SKM-1 treated with dmso at 0.1 percent for 144 hours (cell line): ENCODE measurements at regions not wholly inside any gene's neighbourhood (a gene's known extent, or its start where the extent isn't known, plus 50 kb on each side); places are given as distances from the start of the nearest gene placed in this dataset.
"Not testable (repeated sequence)": the region's sequence is repeated elsewhere in the genome, so short reads cannot be mapped to it uniquely, and the experiment has no call there.

Source experiments
- DNase-seq: peaks from one replicate; lab custom pipeline; 2025; ENCODE audit not compliant: unreplicated experiment; lab: John Stamatoyannopoulos, UW

DNA sequence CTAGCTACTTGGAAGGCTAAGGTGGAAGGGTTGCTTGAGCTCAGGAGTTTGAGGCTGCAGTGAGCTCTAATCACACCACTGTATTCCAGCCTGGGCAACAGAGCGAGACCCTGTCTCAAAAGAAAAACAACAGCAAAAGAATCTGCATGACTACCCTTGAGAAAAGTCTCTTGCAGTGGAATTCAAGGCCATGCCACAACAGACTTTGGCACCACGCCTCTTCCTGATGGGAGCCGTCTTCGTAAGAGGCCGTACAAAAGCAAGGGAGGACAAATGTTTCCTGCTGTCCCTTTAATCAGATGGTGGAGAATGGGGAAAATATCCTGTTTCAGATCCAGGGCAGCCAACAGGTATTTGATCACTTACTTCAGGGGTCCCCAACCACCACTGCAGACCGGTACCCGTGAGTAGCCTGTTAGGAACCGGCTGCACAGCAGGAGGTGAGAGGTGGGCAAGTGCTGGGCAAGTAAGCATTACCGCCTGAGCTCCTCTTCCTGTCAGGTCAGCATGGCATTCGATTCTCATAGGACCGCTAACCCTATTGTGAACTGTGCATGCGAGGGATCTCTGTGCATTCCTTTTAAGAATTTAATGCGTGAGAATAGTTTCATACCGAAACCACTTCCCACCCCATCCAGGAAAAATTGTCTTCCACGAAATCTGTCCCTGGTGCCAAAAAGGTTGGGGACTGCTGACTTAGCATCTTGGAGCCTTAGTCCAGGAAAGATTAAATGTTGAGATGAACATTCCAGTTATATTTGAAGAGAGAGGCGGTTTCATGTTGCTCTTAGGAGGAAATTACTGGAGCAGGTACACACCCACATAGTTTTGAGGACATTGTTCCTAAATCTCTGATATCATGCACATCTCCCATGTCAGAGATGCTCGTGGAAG is 94.4 kb upstream of the XPO1 start:
- DNase-seq = no peak

DNA sequence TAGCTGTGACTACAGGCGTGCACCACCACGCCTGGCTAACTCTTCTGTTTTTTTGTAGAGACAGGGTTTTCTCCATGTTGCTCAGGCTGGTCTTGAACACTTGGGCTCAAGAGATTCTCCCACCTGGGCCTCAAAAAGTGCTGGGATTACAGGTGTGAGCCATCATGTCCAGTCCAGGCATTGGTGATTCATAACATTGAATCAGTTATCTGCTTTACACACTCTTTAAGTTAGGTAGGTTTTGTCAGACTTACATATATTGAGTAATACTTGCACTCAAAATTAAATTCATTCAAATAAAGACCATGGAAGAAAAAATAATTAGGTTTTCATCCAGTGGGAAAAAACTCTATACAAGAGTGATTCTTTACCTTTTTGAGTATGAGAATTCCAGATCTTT is 93.2 kb upstream of the XPO1 start:
- no peak for DNase-seq

DNA sequence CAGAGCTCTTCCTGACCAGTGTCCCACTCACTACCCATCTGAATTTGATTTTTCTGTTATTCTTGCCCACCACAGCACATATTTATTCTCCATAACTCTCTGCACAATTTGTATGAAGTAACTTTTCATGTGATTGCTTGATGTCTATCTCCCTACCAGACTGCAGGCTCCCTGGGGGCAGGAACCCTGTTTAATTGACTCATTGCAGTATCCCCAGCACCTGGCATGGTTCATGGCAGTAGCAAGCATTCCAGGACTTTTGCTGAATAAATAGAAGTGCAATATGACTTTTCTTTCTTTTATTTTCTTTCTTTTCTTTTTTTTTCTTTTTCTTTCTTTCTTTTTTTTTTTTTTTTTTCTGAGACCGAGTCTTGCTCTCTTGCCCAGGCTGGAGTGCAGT is 88.7 kb upstream of the XPO1 start:
- no peak for DNase-seq

DNA sequence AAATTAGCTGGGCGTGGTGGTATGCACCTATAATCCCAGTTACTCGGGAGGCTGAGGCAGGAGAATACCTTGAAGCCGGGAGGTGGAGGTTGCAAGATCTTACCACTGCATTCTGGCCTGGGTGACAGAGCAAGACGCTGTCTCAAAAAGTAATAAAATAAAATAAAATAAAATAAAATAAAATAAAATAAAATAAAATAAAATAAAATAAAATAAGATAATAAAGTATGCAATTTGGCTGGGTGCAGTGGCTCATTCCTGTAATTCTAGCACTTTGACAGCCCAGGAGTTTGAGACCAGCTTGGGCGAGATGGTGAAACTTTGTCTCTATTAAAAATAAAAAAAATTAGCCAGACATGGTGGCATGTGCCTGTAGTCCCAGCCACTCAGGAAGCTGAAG is 85.6 kb upstream of the XPO1 start:
- no peak for DNase-seq

DNA sequence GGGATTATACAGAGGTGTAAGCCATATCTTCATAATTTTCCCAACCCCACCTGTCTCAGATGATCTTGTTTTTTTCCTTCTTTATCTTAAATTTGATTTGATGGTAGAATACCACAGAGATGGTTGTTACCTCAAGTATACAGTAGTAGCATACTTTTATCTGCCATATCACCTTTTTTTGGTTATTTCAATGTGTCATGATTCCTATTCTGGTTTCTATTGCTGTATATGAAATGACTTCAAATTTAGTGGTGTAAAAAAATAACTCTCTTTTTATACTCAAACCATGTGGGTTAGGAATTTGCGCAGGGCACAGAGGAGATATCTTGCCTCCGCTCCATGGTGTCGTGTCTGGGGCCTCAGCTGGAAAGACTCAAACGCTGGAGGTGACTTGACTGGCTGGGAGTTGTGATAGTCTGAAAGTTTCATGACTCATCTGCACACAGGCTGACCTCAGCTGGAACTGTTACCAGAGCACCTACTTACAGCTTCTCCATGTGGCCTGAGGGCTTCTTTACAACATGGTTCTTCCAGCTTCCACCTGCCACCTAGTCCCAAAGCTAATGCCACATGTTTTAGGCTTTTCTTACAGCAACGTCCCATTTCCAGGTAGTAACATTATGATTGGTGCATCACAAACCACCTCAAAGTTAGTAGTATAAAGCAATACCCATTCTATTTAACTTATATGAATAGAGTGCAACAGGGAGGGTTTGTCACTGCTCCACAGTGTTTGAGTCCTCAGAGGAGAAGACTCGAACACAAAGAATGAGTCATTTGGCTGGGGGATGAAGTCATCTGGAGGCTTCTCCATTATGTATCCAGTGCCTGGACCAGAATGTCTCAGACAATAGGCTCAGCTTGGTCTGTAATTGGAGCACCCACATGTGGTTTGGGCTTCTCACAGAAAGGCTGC is 82.3 kb upstream of the XPO1 start:
- no peak for DNase-seq

DNA sequence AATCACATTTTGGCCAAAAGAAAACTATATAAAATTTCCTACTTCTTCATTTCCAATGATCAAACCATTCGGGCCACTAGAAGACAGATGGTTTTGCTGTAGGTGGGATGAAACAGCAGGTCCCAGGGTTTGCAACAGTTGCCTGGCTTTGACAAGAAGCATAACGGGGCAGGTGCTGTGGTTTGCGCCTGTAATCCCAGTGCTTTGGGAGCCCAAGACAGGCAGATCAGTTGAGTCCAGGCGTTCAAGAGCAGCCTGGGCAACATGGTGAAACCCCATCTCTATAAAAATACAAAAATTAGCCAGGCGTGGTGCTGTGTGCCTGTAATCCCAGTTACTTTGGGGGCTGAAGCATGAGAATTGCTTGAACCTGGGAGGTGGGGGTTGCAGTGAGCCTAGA is 81.4 kb upstream of the XPO1 start:
- DNase-seq = no peak

DNA sequence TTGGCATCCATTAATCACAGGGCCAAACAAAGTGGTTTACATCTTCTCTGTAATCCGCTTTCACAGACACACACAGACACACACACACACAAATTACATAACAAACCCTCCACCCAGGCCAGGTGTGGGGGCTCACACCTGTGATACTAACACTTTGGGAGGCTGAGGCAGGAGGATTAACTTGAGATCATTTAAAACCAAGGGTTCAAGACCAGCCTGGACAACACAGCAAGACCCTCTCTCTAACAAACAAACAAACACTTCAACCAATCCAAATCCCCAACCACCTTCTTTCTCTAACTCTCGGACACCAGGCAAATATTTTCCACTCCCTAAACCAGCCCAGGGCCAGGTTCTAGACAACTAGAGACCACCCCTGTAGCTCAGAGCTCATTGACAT is 79.5 kb upstream of the XPO1 start:
- no peak for DNase-seq

DNA sequence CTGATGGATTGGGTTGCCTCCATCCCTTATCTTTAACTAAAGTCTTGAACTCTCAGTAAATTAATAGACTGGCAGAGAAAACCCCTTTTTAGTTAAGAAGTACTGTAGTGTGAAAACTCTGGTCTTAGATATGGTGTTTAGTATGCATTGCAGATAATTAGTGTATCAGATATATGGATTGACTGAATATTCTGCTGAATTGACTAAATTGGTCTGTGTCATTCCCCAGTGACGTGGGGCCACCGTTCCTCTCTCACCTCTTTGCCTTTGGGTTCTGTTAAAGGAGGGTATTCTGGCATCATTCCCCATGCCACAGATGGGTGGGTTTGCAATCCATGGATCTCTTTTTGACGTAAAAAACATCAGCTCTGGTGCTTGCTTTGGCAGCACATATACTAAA is 67.1 kb upstream of the XPO1 start:
- no peak for DNase-seq

DNA sequence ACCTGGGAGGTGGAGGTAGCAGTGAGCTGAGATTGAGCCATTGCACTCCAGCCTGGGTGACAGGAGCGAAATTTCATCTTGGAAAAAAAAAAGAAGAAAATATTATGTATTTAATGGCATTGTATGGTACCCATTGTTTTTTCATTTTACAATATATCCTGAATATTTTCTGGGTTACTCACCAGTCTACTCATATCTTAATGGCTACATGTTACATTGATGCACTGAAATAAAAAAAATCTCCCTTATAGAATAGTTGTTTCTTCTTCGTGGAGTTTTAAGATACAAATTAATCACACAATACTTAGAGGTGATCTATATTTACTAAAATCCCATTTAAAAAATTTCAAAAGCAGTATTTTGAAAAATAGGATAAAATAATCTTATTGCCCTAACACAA is 66.3 kb upstream of the XPO1 start:
- no peak for DNase-seq

DNA sequence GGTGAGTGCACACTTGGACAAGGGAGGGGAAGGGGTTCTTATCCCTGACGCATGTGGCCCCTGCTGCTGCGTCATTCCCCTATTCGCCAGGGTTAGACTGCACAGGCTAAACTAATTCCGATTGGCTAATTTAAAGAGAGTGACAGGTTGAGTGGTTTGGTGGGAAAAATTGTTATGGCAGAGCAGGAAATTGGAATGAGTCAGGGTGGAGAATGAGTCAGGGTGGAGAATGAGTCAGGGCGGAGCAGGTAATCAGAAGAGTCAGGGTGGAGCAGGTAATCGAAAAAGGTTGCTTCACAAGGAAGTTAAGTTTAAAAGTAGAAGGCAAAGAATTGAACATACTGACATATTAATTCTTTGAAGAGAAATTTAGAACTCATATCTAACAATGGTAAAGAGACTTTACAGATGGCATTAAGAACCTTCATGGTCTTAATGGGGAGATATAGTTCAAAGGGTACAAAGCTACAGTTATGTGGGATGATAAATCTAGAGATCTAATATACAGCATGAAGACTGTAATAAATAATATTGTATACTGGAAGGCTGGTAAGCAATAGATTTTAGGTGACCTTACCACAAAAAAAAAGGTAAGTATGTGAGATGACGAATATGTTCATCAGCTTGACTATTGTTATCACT is 60.5 kb upstream of the XPO1 start:
- DNase-seq = not testable (repeated sequence)

DNA sequence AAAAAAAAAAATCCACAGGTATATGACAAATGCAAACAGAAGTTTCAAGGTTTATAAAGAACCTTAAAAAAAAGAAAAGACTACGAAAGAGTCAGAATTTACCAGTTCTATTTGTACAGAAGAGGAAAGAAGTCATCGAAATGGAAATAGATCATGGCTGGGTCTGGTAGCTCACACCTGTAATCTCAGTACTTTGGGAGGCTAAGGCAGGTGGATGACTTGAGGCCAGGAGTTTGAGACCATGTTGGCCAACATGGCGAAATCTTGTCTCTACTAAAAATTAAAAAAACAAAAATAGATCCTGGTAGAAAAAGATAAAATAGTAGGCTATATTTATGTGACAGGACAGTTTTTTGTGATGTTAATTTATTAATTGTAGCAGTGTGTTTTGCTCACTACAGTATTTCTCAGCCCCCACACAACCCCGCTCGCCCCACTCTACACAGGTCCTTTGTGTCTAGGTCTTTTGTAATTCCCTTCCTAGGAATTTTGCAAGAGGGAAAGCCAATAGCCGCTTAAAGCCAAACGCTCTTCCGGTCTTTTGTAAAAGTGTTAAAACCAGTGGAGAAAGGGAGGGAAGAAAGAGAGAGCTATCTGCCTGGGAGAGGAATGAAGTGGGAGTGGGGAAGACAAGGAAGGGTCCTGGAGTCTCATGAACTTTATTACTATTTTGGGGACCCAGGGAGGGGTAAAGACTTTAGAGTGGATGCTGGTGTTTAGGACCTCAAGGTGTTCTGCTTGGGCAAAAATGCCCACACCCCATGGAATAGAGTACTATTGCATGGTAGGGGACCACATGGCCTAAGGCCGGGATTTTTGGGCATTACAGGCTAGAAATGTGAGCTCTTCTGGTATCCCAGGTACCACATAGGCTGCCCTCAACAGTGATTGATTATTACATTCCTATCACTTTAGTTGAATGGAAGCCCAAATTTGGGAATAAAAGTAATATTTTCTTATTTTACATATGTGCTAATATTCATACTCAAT is 59.4 kb upstream of the XPO1 start:
- DNase-seq = no peak

DNA sequence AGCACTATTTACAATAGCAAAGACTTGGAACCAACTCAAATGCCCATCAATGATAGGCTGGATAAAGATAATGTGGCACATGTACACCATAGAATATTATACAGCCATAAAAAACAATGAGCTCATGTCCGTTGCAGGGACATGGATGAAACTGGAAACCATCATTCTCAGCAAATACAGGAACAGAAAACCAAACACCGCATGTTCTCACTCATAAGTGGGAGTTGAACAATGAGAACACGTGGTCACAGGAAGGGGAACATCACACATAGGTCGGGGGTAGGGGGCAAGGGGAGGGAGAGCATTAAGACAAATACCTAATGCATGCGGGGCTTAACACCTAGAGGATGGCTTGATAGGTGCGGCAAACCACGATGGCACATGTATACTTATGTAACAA is 56.0 kb upstream of the XPO1 start:
- not testable (repeated sequence) for DNase-seq

DNA sequence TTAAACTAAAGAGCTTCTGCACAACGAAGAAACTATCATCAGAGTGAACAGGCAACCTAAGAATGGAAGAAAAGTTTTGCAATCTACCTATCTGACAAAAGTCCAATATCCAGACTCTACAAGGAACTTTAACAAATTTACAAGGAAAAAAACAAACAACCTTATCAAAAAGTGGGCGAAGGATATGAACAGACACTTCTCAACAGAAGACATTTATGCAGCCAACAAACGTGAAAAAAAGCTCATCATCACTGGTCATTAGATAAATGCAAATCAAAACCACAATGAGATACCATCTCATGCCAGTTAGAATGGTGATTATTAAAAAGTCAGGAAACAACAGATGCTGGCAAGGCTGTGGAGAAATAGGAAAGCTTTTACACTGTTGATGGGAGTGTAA is 55.5 kb upstream of the XPO1 start:
- not testable (repeated sequence) for DNase-seq

DNA sequence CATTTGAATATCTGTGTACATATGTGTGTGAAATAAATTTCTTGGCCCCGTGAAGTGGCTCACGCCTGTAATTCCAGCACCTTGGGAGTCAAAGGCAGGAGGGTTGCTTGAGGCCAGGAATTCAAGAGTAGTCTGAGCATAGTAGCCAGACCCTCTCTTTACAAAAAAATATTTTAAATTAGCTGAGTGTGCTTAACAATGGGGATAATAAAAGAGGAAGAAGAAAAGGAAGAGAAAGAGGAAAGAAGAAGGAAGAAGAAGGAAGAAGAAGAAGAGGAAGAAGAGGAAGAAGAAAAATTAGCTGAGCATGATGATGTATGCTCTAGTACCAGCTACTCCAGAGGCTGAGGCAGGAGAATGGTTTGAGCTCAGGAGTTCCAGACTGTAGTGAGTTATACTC is 52.1 kb upstream of the XPO1 start:
- no peak for DNase-seq

DNA sequence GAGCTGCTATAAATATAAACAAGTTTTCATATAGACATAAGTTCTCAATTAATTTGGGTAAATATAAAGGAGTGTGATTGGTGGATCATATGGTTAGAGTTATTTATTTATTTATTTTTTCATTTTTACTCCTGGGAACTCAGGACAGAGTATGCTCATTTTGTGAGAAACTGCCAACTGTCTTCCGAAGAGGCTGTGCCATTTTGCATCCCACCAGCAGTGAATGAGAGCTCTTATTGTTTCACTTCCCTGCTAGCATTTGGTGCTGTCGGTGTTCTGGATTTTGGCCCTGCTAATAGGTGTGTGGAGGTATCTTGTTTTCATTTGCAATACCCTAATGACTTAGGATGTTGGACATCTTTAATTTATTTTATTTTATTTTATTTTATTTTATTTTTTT is 50.4 kb upstream of the XPO1 start:
- no peak for DNase-seq
